GM10266 (cell line): ENCODE measurements at regions not wholly inside any gene's neighbourhood (a gene's known extent, or its start where the extent isn't known, plus 50 kb on each side); places are given as distances from the start of the nearest gene placed in this dataset.

Source experiments
- DNase-seq: peaks from one replicate; pipeline ENCODE4 v3.0.0; 2012; ENCODE audit errors: extremely low spot score
- TF ChIP-seq, protein P1 (sequence below): IDR thresholded peaks from 2 replicates; pipeline ENCODE4 v1.5.1; 2012; ENCODE audit warnings: mild to moderate bottlenecking, low read depth; ENCODE audit not compliant: control insufficient read depth, insufficient read depth; ENCODE audit errors: missing control alignments

DNA sequence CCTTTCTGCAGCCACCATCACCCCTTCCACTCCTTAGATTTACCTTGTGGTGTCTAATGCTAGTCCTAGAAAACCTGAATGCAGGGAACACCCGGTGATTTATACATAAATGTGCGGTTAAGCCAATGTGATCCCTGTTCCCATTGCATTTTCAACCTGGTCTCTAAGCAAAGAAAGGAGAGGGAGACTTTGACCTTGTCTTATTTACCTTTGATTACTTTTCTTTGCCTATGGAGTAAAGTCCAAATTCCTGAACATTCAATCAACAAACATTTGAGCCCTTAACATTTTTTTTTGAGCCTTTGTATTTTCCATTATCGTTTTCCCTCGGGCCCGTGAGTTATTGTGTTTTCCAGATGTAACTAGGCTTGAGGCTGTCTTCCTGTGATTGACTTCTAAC lies 233.9 kb downstream of the ZNF248 start:
- no peak for DNase-seq
- TF ChIP-seq, protein P1, sequence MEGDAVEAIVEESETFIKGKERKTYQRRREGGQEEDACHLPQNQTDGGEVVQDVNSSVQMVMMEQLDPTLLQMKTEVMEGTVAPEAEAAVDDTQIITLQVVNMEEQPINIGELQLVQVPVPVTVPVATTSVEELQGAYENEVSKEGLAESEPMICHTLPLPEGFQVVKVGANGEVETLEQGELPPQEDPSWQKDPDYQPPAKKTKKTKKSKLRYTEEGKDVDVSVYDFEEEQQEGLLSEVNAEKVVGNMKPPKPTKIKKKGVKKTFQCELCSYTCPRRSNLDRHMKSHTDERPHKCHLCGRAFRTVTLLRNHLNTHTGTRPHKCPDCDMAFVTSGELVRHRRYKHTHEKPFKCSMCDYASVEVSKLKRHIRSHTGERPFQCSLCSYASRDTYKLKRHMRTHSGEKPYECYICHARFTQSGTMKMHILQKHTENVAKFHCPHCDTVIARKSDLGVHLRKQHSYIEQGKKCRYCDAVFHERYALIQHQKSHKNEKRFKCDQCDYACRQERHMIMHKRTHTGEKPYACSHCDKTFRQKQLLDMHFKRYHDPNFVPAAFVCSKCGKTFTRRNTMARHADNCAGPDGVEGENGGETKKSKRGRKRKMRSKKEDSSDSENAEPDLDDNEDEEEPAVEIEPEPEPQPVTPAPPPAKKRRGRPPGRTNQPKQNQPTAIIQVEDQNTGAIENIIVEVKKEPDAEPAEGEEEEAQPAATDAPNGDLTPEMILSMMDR = no peak

DNA sequence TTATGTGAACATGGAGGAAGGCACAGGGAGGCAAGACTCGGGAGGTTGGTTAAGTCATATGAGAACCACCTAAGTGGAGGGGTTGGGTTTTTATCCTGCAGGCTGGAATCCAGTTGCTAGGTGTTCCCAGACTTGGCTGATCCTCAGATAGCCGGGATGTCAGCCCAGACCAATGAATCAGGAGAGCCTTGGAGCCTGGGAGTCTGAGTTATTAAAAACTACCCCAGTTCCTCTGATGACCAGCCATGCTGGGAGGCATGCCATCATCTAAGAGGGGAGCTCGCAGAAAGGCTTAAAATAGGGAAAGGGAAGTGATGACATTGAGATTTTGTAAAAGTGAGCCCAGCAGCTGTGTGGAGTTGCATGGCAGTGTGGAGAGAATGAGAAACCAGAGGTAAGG lies 238.1 kb downstream of the ZNF248 start:
- DNase-seq = no peak

DNA sequence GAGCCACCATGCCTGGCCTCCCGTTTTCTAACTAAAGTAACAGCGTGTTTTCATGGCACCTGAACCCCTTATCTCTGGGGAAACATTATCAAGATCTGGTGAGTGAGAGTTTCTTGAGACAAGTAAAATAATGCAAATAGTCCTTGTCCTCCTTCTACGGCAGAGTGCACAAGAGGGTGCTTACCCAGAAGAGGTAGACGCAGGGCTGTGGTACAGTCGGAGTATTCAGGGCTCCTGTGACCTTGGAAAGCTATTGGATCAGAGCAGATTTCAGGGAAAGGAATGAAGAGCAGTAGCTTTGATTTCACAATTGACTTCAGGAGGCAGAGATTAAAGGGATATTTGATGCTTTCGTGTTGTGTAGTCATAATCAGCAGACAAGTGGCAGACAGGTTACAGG lies 269.1 kb downstream of the ZNF248 start:
- TF ChIP-seq, protein P1 = no peak
- DNase-seq = no peak

More for the DNA sequence above, 238.1 kb downstream of the ZNF248 start:
- TF ChIP-seq, protein P1 = no peak

DNA sequence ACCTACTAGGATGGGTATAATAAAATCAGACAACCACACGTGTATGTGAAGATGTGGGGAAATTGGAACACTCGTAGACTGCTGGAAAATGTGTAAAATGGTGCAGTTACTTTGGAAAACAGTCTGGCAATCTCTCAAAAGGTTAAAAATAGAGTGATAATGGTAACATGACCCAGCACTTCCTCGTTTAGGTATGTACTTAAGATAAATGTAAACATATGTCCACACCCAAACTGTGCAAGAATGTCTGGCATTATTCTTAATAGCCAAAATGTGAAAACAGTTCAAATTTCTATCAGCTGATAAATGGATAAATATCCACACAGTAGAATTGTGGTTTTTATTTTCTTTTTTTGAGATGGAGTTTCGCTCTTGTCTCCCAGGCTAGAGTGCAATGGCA lies 272.8 kb downstream of the ZNF248 start:
- no peak for DNase-seq
- TF ChIP-seq, protein P1 = no peak

DNA sequence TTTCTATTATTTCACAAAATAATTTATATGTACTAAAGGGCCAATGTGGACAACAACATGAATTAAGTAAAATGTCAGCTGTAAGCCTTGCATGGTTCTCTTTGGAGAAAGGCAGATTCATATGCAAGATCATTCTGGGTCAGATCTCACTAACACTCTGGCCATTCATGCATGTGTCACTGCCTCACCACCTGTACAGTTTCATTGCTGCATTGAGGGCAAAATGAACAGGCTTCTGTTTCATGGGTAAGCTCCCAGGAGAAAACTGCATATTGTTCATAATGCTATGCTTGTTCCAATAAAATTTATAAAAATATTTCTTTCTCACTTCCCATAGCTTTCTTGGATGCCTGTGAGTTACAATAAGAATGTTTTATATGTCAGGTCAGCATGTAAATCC lies 275.2 kb downstream of the ZNF248 start:
- TF ChIP-seq, protein P1 = no peak
- no peak for DNase-seq

DNA sequence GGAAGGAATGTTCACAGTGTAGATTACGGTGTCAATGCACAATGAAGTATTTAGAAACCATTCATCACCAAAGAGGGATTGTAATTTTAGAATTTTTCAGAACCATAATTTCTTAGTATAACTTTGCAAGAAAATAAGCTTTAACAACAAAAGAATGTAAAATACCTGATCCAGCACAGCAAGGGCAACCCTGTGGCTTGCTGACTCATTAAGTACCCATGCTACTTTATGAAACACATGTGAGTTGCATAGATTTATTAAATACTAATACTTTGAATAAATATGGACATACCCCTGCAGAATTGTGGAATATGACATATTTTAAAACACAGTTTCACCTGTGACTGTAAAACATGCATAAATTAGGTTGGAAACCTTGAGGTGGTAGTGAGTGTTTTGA lies 281.3 kb downstream of the ZNF248 start:
- no peak for DNase-seq
- TF ChIP-seq, protein P1 = no peak

DNA sequence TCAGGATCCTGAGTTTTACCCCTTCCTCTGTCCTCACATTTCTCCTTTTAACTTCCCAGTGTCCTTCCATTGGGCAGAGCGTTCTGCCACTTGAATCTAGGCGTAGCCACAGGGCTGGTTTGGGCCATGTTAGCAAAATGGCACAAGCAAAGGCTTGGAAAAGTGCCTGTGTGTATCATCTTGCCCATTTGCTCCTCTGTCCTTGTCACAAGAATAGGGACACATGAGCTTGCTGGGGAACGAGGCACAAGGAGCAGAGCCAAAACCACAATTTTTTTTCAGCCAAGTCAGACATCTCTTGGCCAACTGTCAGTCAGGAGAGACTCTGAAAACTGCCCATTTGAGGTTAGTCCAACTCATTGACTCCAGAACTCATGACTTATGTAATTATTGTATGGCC lies 285.2 kb downstream of the ZNF248 start:
- TF ChIP-seq, protein P1 = no peak

More for the DNA sequence above, 285.2 kb downstream of the ZNF248 start:
- DNase-seq = no peak
